ENCODE measurements at regions not wholly inside any gene's neighbourhood (a gene's known extent, or its start where the extent isn't known, plus 50 kb on each side); places are given as distances from the start of the nearest gene placed in this dataset.

GRCh38 chr4:111864066-111864465 lies 281.2 kb upstream of the FAM241A start:
- 52 to 55% methylated on average over 4 of the region's 4 CpGs for WGBS, 2 donors
- intact Hi-C loops (cut with DNase I), result no loop called here
- no peak for TF ChIP-seq POLR2A (IDR thresholded peaks at IDR 0.05)
- TF ChIP-seq, protein P1, sequence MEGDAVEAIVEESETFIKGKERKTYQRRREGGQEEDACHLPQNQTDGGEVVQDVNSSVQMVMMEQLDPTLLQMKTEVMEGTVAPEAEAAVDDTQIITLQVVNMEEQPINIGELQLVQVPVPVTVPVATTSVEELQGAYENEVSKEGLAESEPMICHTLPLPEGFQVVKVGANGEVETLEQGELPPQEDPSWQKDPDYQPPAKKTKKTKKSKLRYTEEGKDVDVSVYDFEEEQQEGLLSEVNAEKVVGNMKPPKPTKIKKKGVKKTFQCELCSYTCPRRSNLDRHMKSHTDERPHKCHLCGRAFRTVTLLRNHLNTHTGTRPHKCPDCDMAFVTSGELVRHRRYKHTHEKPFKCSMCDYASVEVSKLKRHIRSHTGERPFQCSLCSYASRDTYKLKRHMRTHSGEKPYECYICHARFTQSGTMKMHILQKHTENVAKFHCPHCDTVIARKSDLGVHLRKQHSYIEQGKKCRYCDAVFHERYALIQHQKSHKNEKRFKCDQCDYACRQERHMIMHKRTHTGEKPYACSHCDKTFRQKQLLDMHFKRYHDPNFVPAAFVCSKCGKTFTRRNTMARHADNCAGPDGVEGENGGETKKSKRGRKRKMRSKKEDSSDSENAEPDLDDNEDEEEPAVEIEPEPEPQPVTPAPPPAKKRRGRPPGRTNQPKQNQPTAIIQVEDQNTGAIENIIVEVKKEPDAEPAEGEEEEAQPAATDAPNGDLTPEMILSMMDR (IDR thresholded peaks at IDR 0.05), result no peak
- H3K36me3 ChIP-seq (replicated peaks in 1 of 2; ENCODE audit: insufficient read depth in 1 of 2, low read depth in 2 of 2), result no peaks in the 10 kb centered on the region
- DNase-seq, result no peak
- no peak overlapping the region for H3K4me3 ChIP-seq
- no peak overlapping the region for H3K27ac ChIP-seq
- no peaks in the 10 kb centered on the region for H3K4me1 ChIP-seq
- no peak for ATAC-seq
- H3K9me3 ChIP-seq, result no peaks in the 10 kb centered on the region
- no peaks in the 10 kb centered on the region for H3K27me3 ChIP-seq

DNA sequence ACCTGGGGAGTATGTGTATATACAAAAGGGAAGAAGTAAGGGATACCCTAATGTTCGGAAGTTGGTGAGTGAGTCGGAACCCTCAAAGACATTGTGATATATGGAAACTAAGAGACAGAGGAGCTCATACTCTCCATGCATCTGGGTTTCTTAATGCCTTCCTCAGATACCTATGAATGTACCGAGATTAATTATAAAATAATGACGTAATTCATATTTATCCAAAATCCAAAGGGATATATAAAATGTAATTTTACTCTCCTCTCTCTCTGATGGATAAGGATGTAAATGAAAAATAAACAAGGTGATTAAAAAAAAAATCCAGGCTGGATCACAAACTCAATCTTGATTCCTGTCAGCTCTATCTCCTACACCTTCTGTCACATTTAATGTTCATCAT lies 275.9 kb upstream of the FAM241A start:
- Histone ChIP-seq H3K4me3 (no peak overlapping the region), H3K4me1 (no peaks in the 10 kb centered on the region), H3K27me3 (no peaks in the 10 kb centered on the region), H3K9me3 (no peaks in the 10 kb centered on the region), H3K36me3 (replicated peaks in 1 of 2; ENCODE audit: insufficient read depth in 1 of 2, low read depth in 2 of 2) (no peaks in the 10 kb centered on the region), H3K27ac (no peak overlapping the region)
- DNase-seq (no peak), ATAC-seq (no peak)
- 74 to 82% methylated on average over 4 of the region's 4 CpGs for WGBS, 2 donors
- intact Hi-C loops (cut with DNase I), result no loop called here
- TF ChIP-seq POLR2A (IDR thresholded peaks at IDR 0.05), result no peak
- TF ChIP-seq, protein P1 (IDR thresholded peaks at IDR 0.05), result no peak

GRCh38 chr4:111871802-111872201 lies 273.5 kb upstream of the FAM241A start:
- WGBS, 2 donors, result 64 to 65% methylated on average over 1 of the region's 1 CpG
- ATAC-seq (no peak), DNase-seq (no peak)
- no peaks in the 10 kb centered on the region for H3K9me3 ChIP-seq
- intact Hi-C loops (cut with DNase I), result no loop called here
- H3K4me3 ChIP-seq, result no peak overlapping the region
- no peaks in the 10 kb centered on the region for H3K27me3 ChIP-seq
- no peaks in the 10 kb centered on the region for H3K36me3 ChIP-seq (replicated peaks in 1 of 2; ENCODE audit: insufficient read depth in 1 of 2, low read depth in 2 of 2)
- no peak overlapping the region for H3K27ac ChIP-seq
- TF ChIP-seq POLR2A (IDR thresholded peaks at IDR 0.05), result no peak
- TF ChIP-seq, protein P1 (IDR thresholded peaks at IDR 0.05), result no peak
- no peaks in the 10 kb centered on the region for H3K4me1 ChIP-seq

GRCh38 chr4:111873801-111874200 lies 271.5 kb upstream of the FAM241A start:
- no peaks in the 10 kb centered on the region for H3K9me3 ChIP-seq
- TF ChIP-seq POLR2A (IDR thresholded peaks at IDR 0.05), result no peak
- TF ChIP-seq, protein P1 (IDR thresholded peaks at IDR 0.05), result no peak
- H3K4me1 ChIP-seq, result no peaks in the 10 kb centered on the region
- no peaks in the 10 kb centered on the region for H3K27me3 ChIP-seq
- no peak for ATAC-seq
- WGBS, 2 donors, result 43 to 53% methylated on average over 4 of the region's 4 CpGs
- no peak for DNase-seq
- H3K4me3 ChIP-seq, result no peak overlapping the region
- no peaks in the 10 kb centered on the region for H3K36me3 ChIP-seq (replicated peaks in 1 of 2; ENCODE audit: insufficient read depth in 1 of 2, low read depth in 2 of 2)
- H3K27ac ChIP-seq, result no peak overlapping the region
- intact Hi-C loops (cut with DNase I), result no loop called here

- Histone ChIP-seq H3K4me3 (no peak overlapping the region), H3K36me3 (replicated peaks in 1 of 2; ENCODE audit: insufficient read depth in 1 of 2, low read depth in 2 of 2) (no peaks in the 10 kb centered on the region), H3K9me3 (no peaks in the 10 kb centered on the region), H3K27me3 (no peaks in the 10 kb centered on the region), H3K4me1 (no peaks in the 10 kb centered on the region), H3K27ac (no peak overlapping the region)
- TF ChIP-seq, protein P1 (IDR thresholded peaks at IDR 0.05), result no peak
- no peak for TF ChIP-seq POLR2A (IDR thresholded peaks at IDR 0.05)
- no peak for ATAC-seq
- DNase-seq, result no peak
- intact Hi-C loops (cut with DNase I), result no loop called here
Observed at GRCh38 chr4:111879539-111879938, 265.7 kb upstream of the FAM241A start.
